BJ (cell line): ENCODE measurements at regions not wholly inside any gene's neighbourhood (a gene's known extent, or its start where the extent isn't known, plus 50 kb on each side); places are given as distances from the start of the nearest gene placed in this dataset.
"Not testable (repeated sequence)": the region's sequence is repeated elsewhere in the genome, so short reads cannot be mapped to it uniquely, and the experiment has no call there.

Source experiments
- CTCF ChIA-PET: fragments of 350-600 bp; formaldehyde crosslinking; extraction: SDS; loops from one replicate; lab custom pipeline; 2021; ENCODE audit warnings: antibody characterized with exemption, inconsistent platforms; lab: Yijun Ruan, JAX
- POLR2A ChIA-PET: fragments of 300-600 bp; sonication (Branson Sonifier 250); formaldehyde crosslinking; extraction: SDS; loops from one replicate; lab custom pipeline; 2021; ENCODE audit warnings: antibody characterized with exemption; lab: Charles Lee
- DNase-seq: peaks from one replicate; pipeline ENCODE4 v3.0.0-alpha.2; 2011; ENCODE audit warnings: low read depth
- H3K27me3 ChIP-seq: 2 replicates; pipeline ENCODE4 v1.6.0; 2011; ENCODE audit warnings: low read length; ENCODE audit not compliant: control insufficient read depth, insufficient read depth
- H3K36me3 ChIP-seq: 2 replicates; pipeline ENCODE4 v1.5.1; 2011; ENCODE audit warnings: low read length; ENCODE audit not compliant: control insufficient read depth, insufficient read depth
- H3K4me3 ChIP-seq: 2 replicates; pipeline ENCODE4 v1.5.1; 2011; ENCODE audit warnings: low read depth, mild to moderate bottlenecking, control low read depth, low read length
- TF ChIP-seq, protein P1 (sequence below): IDR thresholded peaks from 2 replicates; pipeline ENCODE4 v1.5.1; 2011; ENCODE audit warnings: low read depth, mild to moderate bottlenecking, control low read depth, inconsistent platforms, low read length, moderate library complexity; ENCODE audit not compliant: insufficient read depth

DNA sequence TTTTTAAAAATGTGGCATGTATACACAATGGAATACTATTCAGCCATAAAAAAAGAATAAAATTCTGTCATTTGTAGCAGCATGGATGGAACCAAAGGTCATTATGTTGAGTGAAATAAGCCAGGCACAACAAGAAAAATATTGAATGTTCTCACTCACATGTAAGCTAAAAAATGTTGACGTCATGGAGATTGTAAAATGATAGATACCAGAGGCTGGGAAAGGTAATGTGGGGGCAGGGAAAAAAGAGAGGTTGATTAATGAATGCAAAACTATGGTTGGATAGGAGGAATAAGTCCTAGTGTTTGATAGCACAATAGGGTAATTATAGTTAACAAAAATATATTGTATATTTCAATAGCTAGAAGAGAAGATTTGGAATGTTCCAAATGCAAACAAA, 89.1 kb upstream of the SLC35F3 start:
- TF ChIP-seq, protein P1, sequence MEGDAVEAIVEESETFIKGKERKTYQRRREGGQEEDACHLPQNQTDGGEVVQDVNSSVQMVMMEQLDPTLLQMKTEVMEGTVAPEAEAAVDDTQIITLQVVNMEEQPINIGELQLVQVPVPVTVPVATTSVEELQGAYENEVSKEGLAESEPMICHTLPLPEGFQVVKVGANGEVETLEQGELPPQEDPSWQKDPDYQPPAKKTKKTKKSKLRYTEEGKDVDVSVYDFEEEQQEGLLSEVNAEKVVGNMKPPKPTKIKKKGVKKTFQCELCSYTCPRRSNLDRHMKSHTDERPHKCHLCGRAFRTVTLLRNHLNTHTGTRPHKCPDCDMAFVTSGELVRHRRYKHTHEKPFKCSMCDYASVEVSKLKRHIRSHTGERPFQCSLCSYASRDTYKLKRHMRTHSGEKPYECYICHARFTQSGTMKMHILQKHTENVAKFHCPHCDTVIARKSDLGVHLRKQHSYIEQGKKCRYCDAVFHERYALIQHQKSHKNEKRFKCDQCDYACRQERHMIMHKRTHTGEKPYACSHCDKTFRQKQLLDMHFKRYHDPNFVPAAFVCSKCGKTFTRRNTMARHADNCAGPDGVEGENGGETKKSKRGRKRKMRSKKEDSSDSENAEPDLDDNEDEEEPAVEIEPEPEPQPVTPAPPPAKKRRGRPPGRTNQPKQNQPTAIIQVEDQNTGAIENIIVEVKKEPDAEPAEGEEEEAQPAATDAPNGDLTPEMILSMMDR: no peak
- CTCF ChIA-PET: no interaction called here
- Histone ChIP-seq H3K36me3 (no peaks in the 10 kb centered on the region), H3K4me3 (no peak overlapping the region), H3K27me3 (no peaks in the 10 kb centered on the region)
- POLR2A ChIA-PET: no interaction called here
- no peak for DNase-seq

DNA sequence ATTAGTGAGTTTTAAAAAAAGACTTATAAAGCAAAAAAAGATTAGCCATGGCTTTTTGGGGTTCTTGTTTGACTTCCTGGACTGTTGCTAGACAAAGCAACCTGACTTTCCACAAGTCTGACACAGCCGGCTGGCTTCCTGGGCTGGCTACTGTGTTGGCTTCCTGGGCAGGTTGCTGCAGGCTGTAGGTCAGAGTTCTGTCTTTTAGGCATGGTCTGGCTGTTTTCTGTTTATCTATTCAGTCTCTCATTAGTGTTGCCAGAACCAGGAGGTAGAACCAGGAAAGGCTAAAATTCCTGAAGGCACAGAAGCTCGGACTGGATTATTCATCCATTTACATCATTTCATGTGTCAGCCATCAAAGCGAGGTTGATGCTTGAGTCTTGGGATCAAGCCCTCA, 88.6 kb upstream of the SLC35F3 start:
- H3K27me3 ChIP-seq: no peaks in the 10 kb centered on the region
- no peak overlapping the region for H3K4me3 ChIP-seq
- no peaks in the 10 kb centered on the region for H3K36me3 ChIP-seq
- TF ChIP-seq, protein P1: no peak
- ChIA-PET POLR2A (no interaction called here), CTCF (no interaction called here)
- DNase-seq: no peak

DNA sequence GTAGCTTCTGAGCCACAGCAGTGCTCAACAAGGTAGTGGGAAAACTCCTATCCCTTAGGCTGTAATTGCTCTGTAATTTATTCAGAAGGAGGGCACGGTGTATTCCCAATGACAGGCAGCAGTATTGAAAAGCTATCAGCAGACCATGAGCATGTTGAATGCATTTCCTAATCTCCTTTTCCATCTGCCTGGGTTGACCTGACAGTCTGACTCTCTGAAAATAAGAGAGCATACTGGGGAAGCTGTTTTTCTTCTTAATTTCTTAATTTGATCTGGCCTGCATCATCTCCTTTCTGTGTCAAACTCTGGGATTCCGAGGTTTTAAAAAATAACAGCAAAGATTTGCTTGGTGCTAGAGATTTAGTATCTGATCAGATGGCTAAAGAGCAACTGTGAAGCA, 88.1 kb upstream of the SLC35F3 start:
- Histone ChIP-seq H3K36me3 (no peaks in the 10 kb centered on the region), H3K4me3 (no peak overlapping the region), H3K27me3 (no peaks in the 10 kb centered on the region)
- CTCF ChIA-PET: no interaction called here
- no peak for DNase-seq
- POLR2A ChIA-PET: no interaction called here
- TF ChIP-seq, protein P1: no peak

DNA sequence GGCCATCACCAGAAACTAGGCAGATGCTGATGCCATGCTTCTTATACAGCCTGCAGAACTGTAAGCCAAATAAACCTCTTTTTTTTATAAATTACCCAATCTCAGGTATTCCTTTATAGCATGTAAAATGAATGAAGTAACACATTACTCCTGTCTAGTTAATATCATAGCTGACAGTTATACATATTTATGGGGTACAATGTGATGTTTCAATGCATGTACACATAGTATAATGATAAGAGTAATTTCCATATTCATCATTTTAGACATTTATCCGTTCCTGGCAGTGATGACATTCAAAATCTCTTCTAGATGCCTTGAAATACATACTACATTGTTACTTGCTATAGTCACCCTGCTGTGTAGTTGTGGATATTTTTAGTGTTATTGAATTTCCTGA, 85.4 kb upstream of the SLC35F3 start:
- Histone ChIP-seq H3K27me3 (no peaks in the 10 kb centered on the region), H3K36me3 (no peaks in the 10 kb centered on the region), H3K4me3 (no peak overlapping the region)
- TF ChIP-seq, protein P1: no peak
- POLR2A ChIA-PET: no interaction called here
- no peak for DNase-seq
- CTCF ChIA-PET: no interaction called here

DNA sequence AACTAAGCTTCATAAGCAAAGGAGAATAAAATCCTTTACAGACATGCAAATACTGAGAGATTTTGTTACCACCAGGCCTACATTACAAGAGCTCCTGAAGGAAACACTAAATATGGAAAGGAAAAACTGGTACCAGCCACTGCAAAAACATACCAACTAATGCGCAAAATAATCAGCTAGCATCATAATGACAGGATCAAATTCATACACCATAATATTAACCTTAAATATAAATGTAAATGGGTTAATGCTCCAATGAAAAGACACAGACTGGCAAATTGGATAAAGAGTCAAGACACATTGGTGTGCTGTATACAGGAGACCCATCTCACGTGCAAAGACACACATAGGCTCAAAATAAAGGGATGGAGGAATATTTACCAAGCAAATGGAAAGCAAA, 80.3 kb upstream of the SLC35F3 start:
- POLR2A ChIA-PET, DNase-seq, CTCF ChIA-PET, H3K36me3 ChIP-seq, H3K4me3 ChIP-seq, H3K27me3 ChIP-seq: not testable (repeated sequence)

DNA sequence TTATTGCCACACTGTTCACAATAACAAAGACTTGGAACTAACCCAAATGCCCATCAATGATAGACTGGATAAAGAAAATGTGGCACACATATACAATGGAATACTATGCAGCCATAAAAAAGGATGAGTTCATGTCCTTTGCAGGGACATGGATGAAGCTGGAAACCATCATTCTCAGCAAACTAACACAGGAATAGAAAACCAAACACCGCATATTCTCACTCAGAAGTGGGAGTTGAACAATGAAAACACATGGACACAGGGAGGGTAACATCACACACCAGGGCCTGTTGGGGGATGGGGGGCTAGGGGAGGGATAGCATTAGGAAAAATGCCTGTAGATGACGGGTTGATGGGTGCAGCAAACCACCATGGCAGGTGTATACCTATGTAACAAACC, 76.5 kb upstream of the SLC35F3 start:
- DNase-seq, H3K27me3 ChIP-seq, H3K36me3 ChIP-seq, POLR2A ChIA-PET, CTCF ChIA-PET, H3K4me3 ChIP-seq: not testable (repeated sequence)
